ENCODE measurements at regions not wholly inside any gene's neighbourhood (a gene's known extent, or its start where the extent isn't known, plus 50 kb on each side); places are given as distances from the start of the nearest gene placed in this dataset.
"Not testable (repeated sequence)": the region's sequence is repeated elsewhere in the genome, so short reads cannot be mapped to it uniquely, and the experiment has no call there.

- no peak overlapping the region for H3K4me3 Mint-ChIP-seq
- H3K9me3 Mint-ChIP-seq: peaks cover 0 to 8% (median 0%) of the 10 kb centered on the region in 7 donors
These were observed 127.0 kb upstream of the MEOX2 start for GRCh38 chr7:15813448-15813847.

GRCh38 chr7:15810383-15810782, 123.9 kb upstream of the MEOX2 start:
- H3K4me3 Mint-ChIP-seq; DNase-seq; H3K27me3 Mint-ChIP-seq; H3K27ac Mint-ChIP-seq; H3K36me3 Mint-ChIP-seq; H3K4me1 Mint-ChIP-seq; ATAC-seq (ENCODE audit: low read depth in 2 of 2): not testable (repeated sequence)
- peaks cover 0 to 11% (median 0%) of the 10 kb centered on the region in 7 donors for H3K9me3 Mint-ChIP-seq

More at GRCh38 chr7:15813448-15813847, 127.0 kb upstream of the MEOX2 start:
- Mint-ChIP-seq H3K4me1 (no peaks in the 10 kb centered on the region), H3K27ac (no peak overlapping the region), H3K27me3 (no peaks in the 10 kb centered on the region), H3K36me3 (no peaks in the 10 kb centered on the region)
- DNase-seq (no peak), ATAC-seq (ENCODE audit: low read depth in 2 of 2) (no peak)

GRCh38 chr7:15809936-15810335, 123.5 kb upstream of the MEOX2 start:
- not testable (repeated sequence) for DNase-seq

GRCh38 chr7:15805891-15806290, 119.4 kb upstream of the MEOX2 start:
- Mint-ChIP-seq H3K27me3 (no peaks in the 10 kb centered on the region), H3K4me1 (no peaks in the 10 kb centered on the region), H3K4me3 (no peak overlapping the region), H3K27ac (no peak overlapping the region), H3K36me3 (no peaks in the 10 kb centered on the region), H3K9me3 (peaks cover 0 to 10% (median 0%) of the 10 kb centered on the region in 7 donors)
- DNase-seq (no peak), ATAC-seq (ENCODE audit: low read depth in 2 of 2) (no peak)

More at GRCh38 chr7:15809936-15810335, 123.5 kb upstream of the MEOX2 start:
- H3K4me1 Mint-ChIP-seq; H3K27me3 Mint-ChIP-seq; H3K4me3 Mint-ChIP-seq; H3K36me3 Mint-ChIP-seq; ATAC-seq (ENCODE audit: low read depth in 2 of 2); H3K27ac Mint-ChIP-seq: not testable (repeated sequence)
- H3K9me3 Mint-ChIP-seq: peaks cover 0 to 11% (median 0%) of the 10 kb centered on the region in 7 donors

- DNase-seq: no peak
- Mint-ChIP-seq H3K27me3 (no peaks in the 10 kb centered on the region), H3K36me3 (no peaks in the 10 kb centered on the region), H3K4me1 (no peaks in the 10 kb centered on the region), H3K9me3 (peaks cover 0 to 3% (median 0%) of the 10 kb centered on the region in 7 donors), H3K27ac (no peak overlapping the region), H3K4me3 (no peak overlapping the region)
- no peak for ATAC-seq (ENCODE audit: low read depth in 2 of 2)
These were observed 115.9 kb upstream of the MEOX2 start for GRCh38 chr7:15802425-15802824.

GRCh38 chr7:15801551-15801950, 115.1 kb upstream of the MEOX2 start:
- Mint-ChIP-seq H3K27ac (no peak overlapping the region), H3K36me3 (no peaks in the 10 kb centered on the region), H3K4me3 (no peak overlapping the region), H3K27me3 (no peaks in the 10 kb centered on the region), H3K9me3 (peaks cover 0 to 3% (median 0%) of the 10 kb centered on the region in 7 donors), H3K4me1 (no peaks in the 10 kb centered on the region)
- ATAC-seq (ENCODE audit: low read depth in 2 of 2) (no peak), DNase-seq (no peak)

GRCh38 chr7:15801041-15801440, 114.6 kb upstream of the MEOX2 start:
- DNase-seq (no peak), ATAC-seq (ENCODE audit: low read depth in 2 of 2) (no peak)
- H3K4me1 Mint-ChIP-seq: no peaks in the 10 kb centered on the region
- no peaks in the 10 kb centered on the region for H3K27me3 Mint-ChIP-seq
- H3K36me3 Mint-ChIP-seq: no peaks in the 10 kb centered on the region
- H3K4me3 Mint-ChIP-seq: no peak overlapping the region
- peaks cover 0 to 3% (median 0%) of the 10 kb centered on the region in 7 donors for H3K9me3 Mint-ChIP-seq
- H3K27ac Mint-ChIP-seq: no peak overlapping the region

GRCh38 chr7:15798081-15798480, 111.6 kb upstream of the MEOX2 start:
- ATAC-seq (ENCODE audit: low read depth in 2 of 2): no peak
- no peak overlapping the region for H3K27ac Mint-ChIP-seq

GRCh38 chr7:15795393-15795792, 108.9 kb upstream of the MEOX2 start:
- peaks cover 0 to 3% (median 0%) of the 10 kb centered on the region in 7 donors for H3K9me3 Mint-ChIP-seq
- ATAC-seq (ENCODE audit: low read depth in 2 of 2): no peak
- no peaks in the 10 kb centered on the region for H3K36me3 Mint-ChIP-seq
- no peaks in the 10 kb centered on the region for H3K4me1 Mint-ChIP-seq
- no peak for DNase-seq
- no peak overlapping the region for H3K27ac Mint-ChIP-seq
- H3K4me3 Mint-ChIP-seq: no peak overlapping the region
- H3K27me3 Mint-ChIP-seq: no peaks in the 10 kb centered on the region

More at GRCh38 chr7:15798081-15798480, 111.6 kb upstream of the MEOX2 start:
- no peak overlapping the region for H3K4me3 Mint-ChIP-seq
- no peaks in the 10 kb centered on the region for H3K36me3 Mint-ChIP-seq
- H3K9me3 Mint-ChIP-seq: peaks cover 0 to 3% (median 0%) of the 10 kb centered on the region in 7 donors
- no peaks in the 10 kb centered on the region for H3K27me3 Mint-ChIP-seq
- no peaks in the 10 kb centered on the region for H3K4me1 Mint-ChIP-seq
- no peak for DNase-seq

- Mint-ChIP-seq H3K27ac (no peak overlapping the region), H3K9me3 (peaks cover 0 to 3% (median 0%) of the 10 kb centered on the region in 7 donors)
These were observed 108.3 kb upstream of the MEOX2 start for GRCh38 chr7:15794801-15795200.

GRCh38 chr7:15784694-15785030, 98.2 kb upstream of the MEOX2 start:
- Mint-ChIP-seq H3K4me1 (no peaks in the 10 kb centered on the region), H3K9me3 (no peaks in the 10 kb centered on the region), H3K36me3 (no peaks in the 10 kb centered on the region), H3K27me3 (no peaks in the 10 kb centered on the region), H3K27ac (no peak overlapping the region), H3K4me3 (no peak overlapping the region)
- ATAC-seq (ENCODE audit: low read depth in 2 of 2) (no peak), DNase-seq (no peak)

More at GRCh38 chr7:15794801-15795200, 108.3 kb upstream of the MEOX2 start:
- Mint-ChIP-seq H3K4me3 (no peak overlapping the region), H3K36me3 (no peaks in the 10 kb centered on the region), H3K4me1 (no peaks in the 10 kb centered on the region), H3K27me3 (no peaks in the 10 kb centered on the region)
- DNase-seq (no peak), ATAC-seq (ENCODE audit: low read depth in 2 of 2) (no peak)

GRCh38 chr7:15783987-15784693, 97.7 kb upstream of the MEOX2 start:
- Mint-ChIP-seq H3K36me3 (no peaks in the 10 kb centered on the region), H3K27ac (peak overlapping the region in 1 of 6 donors; percentile 36), H3K9me3 (no peaks in the 10 kb centered on the region), H3K4me1 (no peaks in the 10 kb centered on the region), H3K4me3 (no peak overlapping the region), H3K27me3 (no peaks in the 10 kb centered on the region)
- ATAC-seq (ENCODE audit: low read depth in 2 of 2) (no peak), DNase-seq (no peak)

- ATAC-seq (ENCODE audit: low read depth in 2 of 2): no peak
- Mint-ChIP-seq H3K4me3 (peak overlapping the region in 1 of 8 donors; percentile 32), H3K27ac (no peak overlapping the region), H3K4me1 (no peaks in the 10 kb centered on the region), H3K27me3 (no peaks in the 10 kb centered on the region), H3K36me3 (no peaks in the 10 kb centered on the region), H3K9me3 (no peaks in the 10 kb centered on the region)
- DNase-seq: no peak
These were observed 96.2 kb upstream of the MEOX2 start for GRCh38 chr7:15782656-15783055.

GRCh38 chr7:15781944-15782343, 95.5 kb upstream of the MEOX2 start:
- no peak overlapping the region for H3K27ac Mint-ChIP-seq
- no peaks in the 10 kb centered on the region for H3K27me3 Mint-ChIP-seq
- ATAC-seq (ENCODE audit: low read depth in 2 of 2): no peak
- H3K36me3 Mint-ChIP-seq: no peaks in the 10 kb centered on the region
- H3K4me1 Mint-ChIP-seq: no peaks in the 10 kb centered on the region
- H3K4me3 Mint-ChIP-seq: no peak overlapping the region
- no peaks in the 10 kb centered on the region for H3K9me3 Mint-ChIP-seq
- DNase-seq: no peak
